Mesothelial cell of epicardium (in vitro differentiated cells): ENCODE measurements at regions not wholly inside any gene's neighbourhood (a gene's known extent, or its start where the extent isn't known, plus 50 kb on each side); places are given as distances from the start of the nearest gene placed in this dataset.

ENCODE experiments used
- DNase-seq, 2 experiments: peaks; one replicate each; pipeline ENCODE4 v3.0.0; 2021; ENCODE audit warnings: low spot score in 2 of 2; ENCODE audit not compliant: unreplicated experiment in 2 of 2
- H3K27ac Mint-ChIP-seq: 2 replicates; pipeline ENCODE4 v1.8.0; 2021; ENCODE audit warnings: mixed read lengths
- H3K27me3 Mint-ChIP-seq: 2 replicates; pipeline ENCODE4 v1.8.0; 2021; ENCODE audit warnings: low read depth, mixed read lengths
- H3K36me3 Mint-ChIP-seq: 2 replicates; pipeline ENCODE4 v1.8.0; 2021; ENCODE audit warnings: mixed read lengths
- H3K4me1 Mint-ChIP-seq: 2 replicates; pipeline ENCODE4 v1.8.0; 2021; ENCODE audit warnings: mixed read lengths
- H3K4me3 Mint-ChIP-seq: 2 replicates; pipeline ENCODE4 v1.8.0; 2021; ENCODE audit warnings: mild to moderate bottlenecking, moderate library complexity, mixed read lengths
- H3K9me3 Mint-ChIP-seq: 2 replicates; pipeline ENCODE4 v1.8.0; 2021; ENCODE audit warnings: mixed read lengths
- CTCF ChIP-seq: fragments of 200-600 bp; sonication (generic); IDR thresholded peaks from one replicate; pipeline ENCODE4 v1.5.0; 2021; ENCODE audit warnings: antibody characterized with exemption; ENCODE audit not compliant: unreplicated experiment

GRCh38 chr4:38606587-38606905, 57.5 kb upstream of the KLF3 start:
- Mint-ChIP-seq H3K36me3 (peaks cover 2% of the 10 kb centered on the region), H3K9me3 (no peaks in the 10 kb centered on the region), H3K4me3 (no peak overlapping the region), H3K27me3 (no peaks in the 10 kb centered on the region), H3K4me1 (peaks cover 21% of the 10 kb centered on the region), H3K27ac (no peak overlapping the region)
- no peak for TF ChIP-seq CTCF
- DNase-seq: no peak

GRCh38 chr4:38609614-38610013, 54.4 kb upstream of the KLF3 start:
- no peak for DNase-seq
- H3K9me3 Mint-ChIP-seq: no peaks in the 10 kb centered on the region
- H3K4me3 Mint-ChIP-seq: no peak overlapping the region
- no peak for TF ChIP-seq CTCF
- no peaks in the 10 kb centered on the region for H3K27me3 Mint-ChIP-seq
- H3K36me3 Mint-ChIP-seq: no peaks in the 10 kb centered on the region
- peaks cover 36% of the 10 kb centered on the region for H3K4me1 Mint-ChIP-seq
- H3K27ac Mint-ChIP-seq: no peak overlapping the region

- Mint-ChIP-seq H3K4me1 (peaks cover 28% of the 10 kb centered on the region), H3K27ac (no peak overlapping the region), H3K4me3 (no peak overlapping the region), H3K27me3 (no peaks in the 10 kb centered on the region), H3K36me3 (no peaks in the 10 kb centered on the region), H3K9me3 (no peaks in the 10 kb centered on the region)
- DNase-seq: no peak
- no peak for TF ChIP-seq CTCF
These were observed 53.5 kb upstream of the KLF3 start for GRCh38 chr4:38610521-38610920.

- Mint-ChIP-seq H3K4me3 (no peak overlapping the region), H3K9me3 (no peaks in the 10 kb centered on the region), H3K4me1 (peaks cover 23% of the 10 kb centered on the region), H3K27me3 (no peaks in the 10 kb centered on the region), H3K27ac (no peak overlapping the region), H3K36me3 (no peaks in the 10 kb centered on the region)
- no peak for TF ChIP-seq CTCF
- no peak for DNase-seq
These were observed 53.0 kb upstream of the KLF3 start for GRCh38 chr4:38610966-38611431.

GRCh38 chr4:38611676-38612075, 52.3 kb upstream of the KLF3 start:
- Mint-ChIP-seq H3K27ac (no peak overlapping the region), H3K27me3 (no peaks in the 10 kb centered on the region), H3K9me3 (no peaks in the 10 kb centered on the region), H3K4me3 (no peak overlapping the region), H3K4me1 (peaks cover 21% of the 10 kb centered on the region), H3K36me3 (no peaks in the 10 kb centered on the region)
- DNase-seq: no peak
- no peak for TF ChIP-seq CTCF
